Neural crest cell (in vitro differentiated cells): ENCODE measurements at regions not wholly inside any gene's neighbourhood (a gene's known extent, or its start where the extent isn't known, plus 50 kb on each side); places are given as distances from the start of the nearest gene placed in this dataset.

Experiments
- DNase-seq: peaks from one replicate; pipeline ENCODE4 v3.0.0; 2021; ENCODE audit warnings: low read depth, mixed read lengths, low spot score
- H3K27ac Mint-ChIP-seq: one replicate; pipeline ENCODE4 v1.8.0; 2021; ENCODE audit warnings: mild to moderate bottlenecking, mixed read lengths; ENCODE audit not compliant: unreplicated experiment
- H3K27me3 Mint-ChIP-seq: 2 replicates; pipeline ENCODE4 v1.8.0; 2021; ENCODE audit warnings: low read depth, mild to moderate bottlenecking, mixed read lengths
- H3K36me3 Mint-ChIP-seq: 2 replicates; pipeline ENCODE4 v1.8.0; 2021; ENCODE audit warnings: low read depth, mild to moderate bottlenecking, mixed read lengths
- H3K4me1 Mint-ChIP-seq: 2 replicates; pipeline ENCODE4 v1.8.0; 2021; ENCODE audit warnings: mixed read lengths
- H3K4me3 Mint-ChIP-seq: one replicate; pipeline ENCODE4 v1.8.0; 2021; ENCODE audit warnings: mild to moderate bottlenecking, mixed read lengths
- H3K9me3 Mint-ChIP-seq: 2 replicates; pipeline ENCODE4 v1.8.0; 2021; ENCODE audit warnings: mixed read lengths
- CTCF ChIP-seq: fragments of 200-600 bp; sonication (generic); conservative IDR thresholded peaks from 2 replicates; pipeline ENCODE4 v1.5.0; 2021; ENCODE audit warnings: antibody characterized with exemption, mild to moderate bottlenecking

GRCh38 chr3:70899816-70900215 is 587.4 kb upstream of the MDFIC2 start:
- Mint-ChIP-seq H3K36me3 (no peaks in the 10 kb centered on the region), H3K27me3 (peaks cover 2% of the 10 kb centered on the region), H3K27ac (no peak overlapping the region), H3K4me3 (no peak overlapping the region), H3K4me1 (no peaks in the 10 kb centered on the region), H3K9me3 (peaks cover 3% of the 10 kb centered on the region)
- no peak for TF ChIP-seq CTCF
- DNase-seq: no peak

- Mint-ChIP-seq H3K27me3 (no peaks in the 10 kb centered on the region), H3K36me3 (no peaks in the 10 kb centered on the region), H3K4me3 (no peak overlapping the region), H3K9me3 (no peaks in the 10 kb centered on the region), H3K4me1 (no peaks in the 10 kb centered on the region), H3K27ac (no peak overlapping the region)
- no peak for TF ChIP-seq CTCF
- DNase-seq: no peak
Observed at GRCh38 chr3:70890020-70890394, 577.6 kb upstream of the MDFIC2 start.

- H3K9me3 Mint-ChIP-seq: no peaks in the 10 kb centered on the region
- H3K27ac Mint-ChIP-seq: no peak overlapping the region
- H3K36me3 Mint-ChIP-seq: no peaks in the 10 kb centered on the region
- H3K4me3 Mint-ChIP-seq: no peak overlapping the region
- H3K27me3 Mint-ChIP-seq: no peaks in the 10 kb centered on the region
- TF ChIP-seq CTCF: no peak
- no peaks in the 10 kb centered on the region for H3K4me1 Mint-ChIP-seq
- no peak for DNase-seq
Observed at GRCh38 chr3:70889162-70890019, 577.0 kb upstream of the MDFIC2 start.

DNA sequence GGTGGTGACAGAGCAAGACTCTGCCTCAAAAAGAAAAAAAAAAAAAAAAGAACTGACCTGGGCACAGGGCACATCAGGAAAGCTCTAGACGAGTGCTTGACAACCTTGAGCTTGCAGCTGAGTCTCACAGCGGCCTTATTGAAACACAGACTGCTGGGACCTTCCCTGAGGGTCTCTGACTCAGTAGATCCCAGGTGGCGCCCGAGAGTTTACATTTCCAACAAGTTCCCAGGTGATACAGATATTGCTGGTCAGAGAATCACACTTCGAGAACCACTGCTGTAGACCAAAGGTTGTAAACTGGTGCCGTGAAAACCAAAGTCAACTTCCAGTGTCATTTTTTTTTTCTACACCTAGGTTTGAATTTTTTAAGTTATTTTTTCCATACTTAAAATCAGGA is 573.2 kb upstream of the MDFIC2 start:
- no peak for TF ChIP-seq CTCF
- DNase-seq: no peak
- no peak overlapping the region for H3K27ac Mint-ChIP-seq
- H3K4me1 Mint-ChIP-seq: no peaks in the 10 kb centered on the region
- H3K4me3 Mint-ChIP-seq: no peak overlapping the region
- no peaks in the 10 kb centered on the region for H3K9me3 Mint-ChIP-seq
- no peaks in the 10 kb centered on the region for H3K27me3 Mint-ChIP-seq
- H3K36me3 Mint-ChIP-seq: no peaks in the 10 kb centered on the region

DNA sequence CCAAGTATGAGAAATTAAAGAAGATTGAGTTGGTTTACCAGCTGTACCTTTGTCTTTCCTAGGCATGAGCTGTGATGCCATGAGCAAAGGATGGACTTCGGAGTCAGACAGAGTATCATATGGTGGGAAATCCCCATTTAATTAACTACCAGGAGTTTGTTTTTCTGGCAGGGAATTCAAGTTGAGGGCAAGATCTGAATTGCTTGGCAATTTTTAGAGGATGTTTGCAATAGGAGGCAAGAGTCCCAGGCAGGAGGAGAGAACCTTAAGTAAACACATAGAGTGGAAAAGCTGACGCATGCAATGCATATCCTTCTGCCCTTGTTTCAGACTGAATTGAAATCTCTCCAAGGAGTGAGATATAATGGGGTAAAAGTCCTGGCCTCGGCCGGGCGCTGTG is 569.7 kb upstream of the MDFIC2 start:
- no peak for DNase-seq
- Mint-ChIP-seq H3K4me3 (no peak overlapping the region), H3K36me3 (peaks cover 4% of the 10 kb centered on the region), H3K4me1 (no peaks in the 10 kb centered on the region), H3K9me3 (peaks cover 5% of the 10 kb centered on the region), H3K27ac (no peak overlapping the region), H3K27me3 (no peaks in the 10 kb centered on the region)
- no peak for TF ChIP-seq CTCF
